K562 (cell line): ENCODE measurements at regions not wholly inside any gene's neighbourhood (a gene's known extent, or its start where the extent isn't known, plus 50 kb on each side); places are given as distances from the start of the nearest gene placed in this dataset.

Source experiments
- ATAC-seq: fragments of 200-7000 bp; cut with Tn5 transposase; 3 replicates; pipeline ENCODE4 v1.9.1; 2020; ENCODE audit warnings: moderate library complexity
- BruUV-seq: library from RNA; stranded (reverse); fragments of 400-500 nt; replicated peaks from 2 replicates; lab custom pipeline; 2021; lab: Mats Ljungman, UMichigan
- CTCF ChIA-PET: fragments of 300-600 bp; formaldehyde crosslinking; extraction: SDS; loops from one replicate; lab custom pipeline; 2021; ENCODE audit warnings: low intra/inter-chr PET ratio; lab: Yijun Ruan, JAX
- POLR2A ChIA-PET: fragments of 300-600, 350-650 bp; sonication (Branson Sonifier 250); formaldehyde crosslinking; extraction: SDS; loops from one replicate; lab custom pipeline; 2021; ENCODE audit warnings: antibody characterized with exemption, inconsistent platforms; lab: Yijun Ruan, JAX
- DNase-seq, 4 experiments: peaks; one replicate each; pipeline versions ENCODE4 v3.0.0 to v3.0.0-alpha.2; 2011 to 2018; ENCODE audit warnings: low spot score in 3 of 4, mixed read lengths in 3 of 4; ENCODE audit errors: extremely low read depth in 1 of 4
- FAIRE-seq: peaks from 2 replicates; lab custom pipeline; 2011; peaks lifted over from hg19 to GRCh38; lab: Jason Lieb, UNC
- H2AFZ ChIP-seq: 2 replicates; pipeline ENCODE4 v1.6.0; 2011; ENCODE audit warnings: low read depth, low read length, control low read depth, inconsistent platforms
- H3K27ac ChIP-seq: fragments of 200-600 bp; 3 replicates; pipeline ENCODE4 v1.8.0; 2011; ENCODE audit warnings: low read depth, mild to moderate bottlenecking, control low read depth, inconsistent platforms, low read length, moderate library complexity, mixed read lengths; ENCODE audit errors: extremely low read depth
- H3K27me3 ChIP-seq, 2 experiments: fragments of 300-600 bp in 1 of 2; 2 replicates in 1 of 2; 3 replicates in 1 of 2; pipeline versions ENCODE4 v1.6.0 to v1.8.0; 2011; ENCODE audit warnings: inconsistent platforms in 2 of 2, low read length in 2 of 2, mild to moderate bottlenecking in 1 of 2, mixed read lengths in 1 of 2, moderate library complexity in 1 of 2; ENCODE audit not compliant: control insufficient read depth in 2 of 2, insufficient read depth in 2 of 2
- H3K36me3 ChIP-seq: fragments of 300-600 bp; 3 replicates; pipeline ENCODE4 v1.8.0; 2011; ENCODE audit warnings: mild to moderate bottlenecking, low read length, inconsistent platforms; ENCODE audit not compliant: control insufficient read depth, insufficient read depth
- H3K4me1 ChIP-seq, 2 experiments: fragments of 200-600 bp in 1 of 2; replicated peaks in 1 of 2; 2 replicates in 1 of 2; 3 replicates in 1 of 2; pipeline versions ENCODE4 v1.5.1 to v1.8.0; 2011; ENCODE audit warnings: inconsistent platforms in 2 of 2, low read length in 2 of 2, mild to moderate bottlenecking in 1 of 2, mixed read lengths in 1 of 2, moderate library complexity in 1 of 2; ENCODE audit not compliant: control insufficient read depth in 2 of 2, insufficient read depth in 2 of 2
- H3K4me2 ChIP-seq: 2 replicates; pipeline ENCODE4 v1.6.1; 2011; ENCODE audit warnings: low read length, control low read depth, inconsistent platforms, mixed read lengths; ENCODE audit not compliant: insufficient read depth
- H3K4me3 ChIP-seq: fragments of 200-600 bp; sonication (generic), shearing (Covaris generic); 2 replicates; pipeline ENCODE4 v1.5.1; 2016; ENCODE audit warnings: control low read depth, inconsistent platforms
- H3K79me2 ChIP-seq: fragments of 200-600 bp; 3 replicates; pipeline ENCODE4 v1.8.0; 2011; ENCODE audit warnings: low read length, inconsistent platforms; ENCODE audit not compliant: control insufficient read depth, insufficient read depth
- H3K9ac ChIP-seq, 2 experiments: 2 replicates each; pipeline versions ENCODE4 v1.6.0 to v1.6.1; 2011; ENCODE audit warnings: low read depth in 2 of 2, low read length in 2 of 2, control low read depth in 1 of 2, inconsistent platforms in 1 of 2, mild to moderate bottlenecking in 1 of 2, mixed read lengths in 1 of 2; ENCODE audit not compliant: insufficient read depth in 1 of 2
- H3K9me1 ChIP-seq: one replicate; pipeline ENCODE4 v1.6.0; 2011; ENCODE audit warnings: inconsistent platforms, mild to moderate bottlenecking, low read length, moderate library complexity; ENCODE audit not compliant: control insufficient read depth, insufficient read depth
- H3K9me3 ChIP-seq: replicated peaks from 2 replicates; pipeline ENCODE4 v1.5.1; 2011; ENCODE audit warnings: low read depth, low read length, inconsistent platforms; ENCODE audit not compliant: control insufficient read depth, insufficient read depth
- H4K20me1 ChIP-seq: replicated peaks from 2 replicates; pipeline ENCODE4 v1.6.1; 2011; ENCODE audit warnings: low read length, inconsistent platforms, mixed read lengths; ENCODE audit not compliant: control insufficient read depth, insufficient read depth
- BACH1 ChIP-seq: fragments of 200-800 bp; sonication (Bioruptor generic); IDR thresholded peaks from 2 replicates; pipeline ENCODE4 v1.6.1; 2016; ENCODE audit warnings: missing genetic modification characterization, missing compliant biosample characterization
- COPS2 ChIP-seq: fragments of 450-650 bp; conservative IDR thresholded peaks from 2 replicates; pipeline ENCODE4 v1.6.1; 2016; ENCODE audit warnings: mild to moderate bottlenecking, moderate library complexity
- FIP1L1 ChIP-seq: fragments of 200-400 bp; formaldehyde crosslinking; IDR thresholded peaks from 2 replicates; pipeline ENCODE4 v1.6.1; 2018; ENCODE audit warnings: mild to moderate bottlenecking, low read depth, low read length; ENCODE audit not compliant: poor library complexity, severe bottlenecking
- HEY1 ChIP-seq: fragments of 250-450 bp; sonication (Bioruptor Pico); IDR thresholded peaks from 2 replicates; pipeline ENCODE4 v1.5.0; 2020; ENCODE audit warnings: mild to moderate bottlenecking, moderate library complexity, borderline replicate concordance
- HNRNPL ChIP-seq: fragments of 200-400 bp; formaldehyde crosslinking; IDR thresholded peaks from 2 replicates; pipeline ENCODE4 v1.6.1; 2017; ENCODE audit warnings: low read depth, mild to moderate bottlenecking, low read length
- LCOR ChIP-seq: sonication (generic); formaldehyde crosslinking; IDR thresholded peaks from 2 replicates; pipeline ENCODE4 v1.8.0; 2022; ENCODE audit warnings: mild to moderate bottlenecking, missing genetic modification reagents
- MEF2A ChIP-seq: IDR thresholded peaks from 2 replicates; pipeline ENCODE4 v1.6.1; 2011; ENCODE audit warnings: low read depth, mild to moderate bottlenecking, low read length, moderate library complexity; ENCODE audit not compliant: control insufficient read depth
- MYNN ChIP-seq, 2 experiments: sonication (generic); formaldehyde crosslinking in 1 of 2; IDR thresholded peaks; 2 replicates each; pipeline versions ENCODE4 v1.5.0 to v1.6.1; 2016 to 2020; ENCODE audit warnings: antibody characterized with exemption in 1 of 2, missing genetic modification reagents in 1 of 2
- NRF1 ChIP-seq, 2 experiments: fragments of 450-650 bp; IDR thresholded peaks in 1 of 2; conservative IDR thresholded peaks in 1 of 2; 2 replicates each; pipeline ENCODE4 v1.6.1; 2014; ENCODE audit warnings: mild to moderate bottlenecking in 2 of 2
- SFPQ ChIP-seq: fragments of 200-400 bp; formaldehyde crosslinking; IDR thresholded peaks from 2 replicates; pipeline ENCODE4 v1.6.1; 2017; ENCODE audit warnings: mild to moderate bottlenecking, low read depth, low read length, moderate library complexity
- ZBTB49 ChIP-seq: sonication (generic); formaldehyde crosslinking; IDR thresholded peaks from 2 replicates; pipeline ENCODE4 v1.8.0; 2022; ENCODE audit warnings: missing genetic modification reagents, mild to moderate bottlenecking, borderline replicate concordance
- ZNF134 ChIP-seq: fragments of 250-450 bp; sonication (Bioruptor Pico); conservative IDR thresholded peaks from 2 replicates; pipeline ENCODE4 v1.4.0; 2020
- WGBS: fragments of 100-300 bp; shearing (Covaris generic); methylation state at CpG from one replicate; pipeline ENCODE4 v1.1.6; 2016; ENCODE audit warnings: low coverage, mixed read lengths; ENCODE audit not compliant: insufficient coverage; ENCODE audit errors: missing lambda C conversion rate; 5-methylcytosine and 5-hydroxymethylcytosine counted together
- in situ Hi-C: fragments of 300-500 bp; cut with MboI; formaldehyde crosslinking; loops from 4 replicates; pipeline ENCODE4 v1.15.0; 2018; ENCODE audit warnings: inconsistent platforms, mixed read lengths
- intact Hi-C: fragments of 100-400 bp; cut with micrococcal nuclease; formaldehyde crosslinking; loops from 2 replicates; pipeline ENCODE4 v1.14.2; 2022

- H3K27me3 ChIP-seq, result no peaks in the 10 kb centered on the region
- H3K4me2 ChIP-seq, result no peak overlapping the region
- no peak overlapping the region for H3K9ac ChIP-seq
- H3K4me1 ChIP-seq, result no peaks in the 10 kb centered on the region
- DNase-seq (no peak), ATAC-seq (no peak), FAIRE-seq (no peak)
- TF ChIP-seq BACH1 (tag) (no peak), FIP1L1 (no peak), HEY1 (no peak), ZNF134 (CRISPR knock-in tag) (peak; percentile 61; the same call in 1 of the 2 replicates), COPS2 (no peak)
- no peaks in the 10 kb centered on the region for H3K9me1 ChIP-seq
- H3K9me3 ChIP-seq, result no peaks in the 10 kb centered on the region; the same call in 1 of the 2 replicates
- H3K79me2 ChIP-seq, result no peaks in the 10 kb centered on the region
- intact Hi-C loops (no loop called here), in situ Hi-C loops (no loop called here)
- BruUV-seq, result no TSS peak
- POLR2A ChIA-PET, result no interaction called here
- 100% methylated on average over 1 of the region's 1 CpG for WGBS
- CTCF ChIA-PET, result no interaction called here
- no peak overlapping the region for H3K27ac ChIP-seq
- H2AFZ ChIP-seq, result no peak overlapping the region
- H3K36me3 ChIP-seq, result no peaks in the 10 kb centered on the region
- H3K4me3 ChIP-seq, result no peak overlapping the region
- H4K20me1 ChIP-seq, result no peaks in the 10 kb centered on the region
Measured at GRCh38 chr6:105824732-105825131, 261.4 kb upstream of the PRDM1 start.

GRCh38 chr6:105821777-105822176 lies 264.4 kb upstream of the PRDM1 start:
- H3K79me2 ChIP-seq, result no peaks in the 10 kb centered on the region
- no peak overlapping the region for H3K9ac ChIP-seq
- H3K4me1 ChIP-seq, result peaks cover 0 to 4% of the 10 kb centered on the region in 2 experiments; a peak in 1 of 5 replicates
- no peak overlapping the region for H3K4me3 ChIP-seq
- DNase-seq (no peak), ATAC-seq (no peak), FAIRE-seq (no peak)
- H3K9me1 ChIP-seq, result no peaks in the 10 kb centered on the region
- POLR2A ChIA-PET, result no interaction called here
- no peak overlapping the region for H3K27ac ChIP-seq
- CTCF ChIA-PET, result no interaction called here
- WGBS, result 91% methylated on average over 1 of the region's 1 CpG
- no peaks in the 10 kb centered on the region for H3K36me3 ChIP-seq
- H3K4me2 ChIP-seq, result no peak overlapping the region
- no peaks in the 10 kb centered on the region; the same call in 1 of the 2 replicates for H3K9me3 ChIP-seq
- H2AFZ ChIP-seq, result no peak overlapping the region
- in situ Hi-C loops, result no loop called here
- no peaks in the 10 kb centered on the region for H3K27me3 ChIP-seq
- H4K20me1 ChIP-seq, result no peaks in the 10 kb centered on the region
- intact Hi-C loops, result no loop called here
- BruUV-seq, result no TSS peak
- TF ChIP-seq MYNN (IDR thresholded peaks at IDR 0.05) (no peak), MYNN (CRISPR knock-in tag; IDR thresholded peaks at IDR 0.05) (no peak), HNRNPL (no peak), SFPQ (no peak), MEF2A (no peak), LCOR (CRISPR knock-in tag) (no peak), ZBTB49 (CRISPR knock-in tag) (no peak), NRF1 (conservative IDR thresholded peaks at IDR 0.05 in 1 of 2, IDR thresholded peaks at IDR 0.05 in 1 of 2) (no peak)
